ENCODE measurements at regions not wholly inside any gene's neighbourhood (a gene's known extent, or its start where the extent isn't known, plus 50 kb on each side); places are given as distances from the start of the nearest gene placed in this dataset.
A peak's percentile ranks its signal among the peaks of the same experiment; 100 is the strongest.
"Not testable (repeated sequence)": the region's sequence is repeated elsewhere in the genome, so short reads cannot be mapped to it uniquely, and the experiment has no call there.

GRCh38 chr9:1115370-1115769, 65.2 kb downstream of the DMRT2 start:
- FAIRE-seq (no peak), DNase-seq (ENCODE audit: low spot score) (no peak)

GRCh38 chr9:1117439-1117838, 67.3 kb downstream of the DMRT2 start:
- no peak for FAIRE-seq
- no peak for DNase-seq (ENCODE audit: low spot score)

GRCh38 chr9:1120500-1121165, 70.5 kb downstream of the DMRT2 start:
- DNase-seq (ENCODE audit: low spot score) (peak; percentile 16), FAIRE-seq (no peak)

GRCh38 chr9:1125741-1126140, 75.6 kb downstream of the DMRT2 start:
- FAIRE-seq (no peak), DNase-seq (ENCODE audit: low spot score) (peak; percentile 51)

GRCh38 chr9:1128046-1128445, 77.9 kb downstream of the DMRT2 start:
- FAIRE-seq: no peak
- DNase-seq (ENCODE audit: low spot score): no peak

- DNase-seq (ENCODE audit: low spot score): no peak
- no peak for FAIRE-seq
Measured at GRCh38 chr9:1129382-1129781, 79.2 kb downstream of the DMRT2 start.

- DNase-seq (ENCODE audit: low spot score): no peak
- FAIRE-seq: no peak
Measured at GRCh38 chr9:1140057-1140456, 89.9 kb downstream of the DMRT2 start.

GRCh38 chr9:1151691-1152090, 101.5 kb downstream of the DMRT2 start:
- DNase-seq (ENCODE audit: low spot score) (no peak), FAIRE-seq (no peak)

GRCh38 chr9:1152171-1152570, 102.0 kb downstream of the DMRT2 start:
- no peak for DNase-seq (ENCODE audit: low spot score)
- FAIRE-seq: no peak

GRCh38 chr9:1154739-1155138, 104.6 kb downstream of the DMRT2 start:
- DNase-seq (ENCODE audit: low spot score) (no peak), FAIRE-seq (no peak)

GRCh38 chr9:1155602-1156001, 105.4 kb downstream of the DMRT2 start:
- FAIRE-seq (no peak), DNase-seq (ENCODE audit: low spot score) (no peak)

GRCh38 chr9:1156794-1157550, 106.8 kb downstream of the DMRT2 start:
- no peak for DNase-seq (ENCODE audit: low spot score)
- FAIRE-seq: no peak

GRCh38 chr9:1157836-1158235, 107.7 kb downstream of the DMRT2 start:
- DNase-seq (ENCODE audit: low spot score) (no peak), FAIRE-seq (no peak)

- FAIRE-seq (no peak), DNase-seq (ENCODE audit: low spot score) (no peak)
Measured at GRCh38 chr9:1170918-1171317, 120.8 kb downstream of the DMRT2 start.

GRCh38 chr9:1171546-1171945, 121.4 kb downstream of the DMRT2 start:
- DNase-seq (ENCODE audit: low spot score): no peak
- no peak for FAIRE-seq

- FAIRE-seq (no peak), DNase-seq (ENCODE audit: low spot score) (peak; percentile 58)
Measured at GRCh38 chr9:1173211-1173610, 123.1 kb downstream of the DMRT2 start.

GRCh38 chr9:1173993-1174392, 123.8 kb downstream of the DMRT2 start:
- FAIRE-seq (no peak), DNase-seq (ENCODE audit: low spot score) (no peak)

GRCh38 chr9:1179366-1179765, 129.2 kb downstream of the DMRT2 start:
- FAIRE-seq (no peak), DNase-seq (ENCODE audit: low spot score) (peak; percentile 28)

GRCh38 chr9:1184146-1184545, 134.0 kb downstream of the DMRT2 start:
- FAIRE-seq (no peak), DNase-seq (ENCODE audit: low spot score) (no peak)

GRCh38 chr9:1187137-1187536, 137.0 kb downstream of the DMRT2 start:
- FAIRE-seq; DNase-seq (ENCODE audit: low spot score): not testable (repeated sequence)

GRCh38 chr9:1195636-1196035, 145.5 kb downstream of the DMRT2 start:
- FAIRE-seq; DNase-seq (ENCODE audit: low spot score): not testable (repeated sequence)

GRCh38 chr9:1198085-1198484, 147.9 kb downstream of the DMRT2 start:
- DNase-seq (ENCODE audit: low spot score): peak; percentile 20
- no peak for FAIRE-seq

- FAIRE-seq (no peak), DNase-seq (ENCODE audit: low spot score) (peak; percentile 60)
Measured at GRCh38 chr9:1200847-1201251, 150.7 kb downstream of the DMRT2 start.

Measured in RCC 7860 (cell line).